K562 (cell line): ENCODE measurements at regions not wholly inside any gene's neighbourhood (a gene's known extent, or its start where the extent isn't known, plus 50 kb on each side); places are given as distances from the start of the nearest gene placed in this dataset.

Experiments used
- ARID1B ChIP-seq: fragments of 450-650 bp; IDR thresholded peaks from 2 replicates; pipeline ENCODE4 v1.6.1; 2016; ENCODE audit warnings: antibody characterized with exemption, mild to moderate bottlenecking, inconsistent platforms
- ATF1 ChIP-seq, 2 experiments: fragments of 450-650 bp in 1 of 2; IDR thresholded peaks; 2 replicates each; pipeline ENCODE4 v1.6.1; 2016; ENCODE audit warnings: missing compliant biosample characterization in 1 of 2, missing genetic modification characterization in 1 of 2
- CBFA2T2 ChIP-seq: fragments of 450-650 bp; conservative IDR thresholded peaks from 2 replicates; pipeline ENCODE4 v1.6.1; 2017; ENCODE audit warnings: mild to moderate bottlenecking
- CEBPG ChIP-seq, 3 experiments: fragments of 200-800 bp in 1 of 3; sonication (Bioruptor generic) in 1 of 3; sonication (generic) in 1 of 3; formaldehyde crosslinking in 1 of 3; IDR thresholded peaks in 2 of 3; conservative IDR thresholded peaks in 1 of 3; 2 replicates each; pipeline versions ENCODE4 v1.6.1 to v1.8.0; 2016 to 2022; ENCODE audit warnings: missing compliant biosample characterization in 2 of 3, missing genetic modification characterization in 2 of 3, mild to moderate bottlenecking in 1 of 3, missing genetic modification reagents in 1 of 3
- CREM ChIP-seq: IDR thresholded peaks from 2 replicates; pipeline ENCODE4 v1.6.1; 2014; ENCODE audit warnings: antibody characterized with exemption, low read depth
- DMBX1 ChIP-seq: fragments of 250-450 bp; sonication (Bioruptor Pico); IDR thresholded peaks from 2 replicates; pipeline ENCODE4 v1.8.0; 2022; ENCODE audit warnings: inconsistent platforms, mild to moderate bottlenecking, moderate library complexity, borderline replicate concordance
- JUND ChIP-seq, 2 experiments: IDR thresholded peaks; 2 replicates in 1 of 2; 3 replicates in 1 of 2; pipeline ENCODE4 v1.6.1; 2011; ENCODE audit warnings: borderline replicate concordance in 2 of 2, low read depth in 2 of 2, low read length in 2 of 2, improper control_type of control experiment in 1 of 2, missing biosample characterization in 1 of 2, missing genetic modification characterization in 1 of 2, missing genetic modification reagents in 1 of 2
- KLF10 ChIP-seq: fragments of 250-450 bp; sonication (Bioruptor Pico); IDR thresholded peaks from 2 replicates; pipeline ENCODE4 v1.6.1; 2021; ENCODE audit warnings: matching md5 sums
- KLF6 ChIP-seq: fragments of 250-450 bp; sonication (Bioruptor Pico); IDR thresholded peaks from 2 replicates; pipeline ENCODE4 v1.4.0; 2020; ENCODE audit warnings: mild to moderate bottlenecking, moderate library complexity, borderline replicate concordance
- MTA2 ChIP-seq: fragments of 450-650 bp; IDR thresholded peaks from 2 replicates; pipeline ENCODE4 v1.6.1; 2016; ENCODE audit warnings: low read depth
- NCOR1 ChIP-seq: fragments of 450-650 bp; IDR thresholded peaks from 2 replicates; pipeline ENCODE4 v1.6.1; 2016; ENCODE audit warnings: mild to moderate bottlenecking, moderate library complexity
- NFIC ChIP-seq: fragments of 450-650 bp; IDR thresholded peaks from 2 replicates; pipeline ENCODE4 v1.6.1; 2017; ENCODE audit warnings: mild to moderate bottlenecking, inconsistent platforms
- RAD51 ChIP-seq: fragments of 450-650 bp; IDR thresholded peaks from 2 replicates; pipeline ENCODE4 v1.7.1; 2016; ENCODE audit warnings: low read depth, mild to moderate bottlenecking, borderline replicate concordance
- RBM15 ChIP-seq: fragments of 200-400 bp; formaldehyde crosslinking; IDR thresholded peaks from 2 replicates; pipeline ENCODE4 v1.6.1; 2018; ENCODE audit warnings: mild to moderate bottlenecking, low read length, moderate library complexity; ENCODE audit not compliant: insufficient read depth
- SRSF1 ChIP-seq: fragments of 200-400 bp; formaldehyde crosslinking; IDR thresholded peaks from 2 replicates; pipeline ENCODE4 v1.6.1; 2017; ENCODE audit warnings: mild to moderate bottlenecking, low read depth, low read length, moderate library complexity
- STAT5A ChIP-seq: IDR thresholded peaks from 2 replicates; pipeline ENCODE4 v1.6.1; 2012; ENCODE audit warnings: low read length, inconsistent platforms, borderline replicate concordance
- TFAP4 ChIP-seq: sonication (generic); formaldehyde crosslinking; IDR thresholded peaks from 2 replicates; pipeline ENCODE4 v1.8.0; 2022; ENCODE audit warnings: missing genetic modification reagents, mild to moderate bottlenecking, moderate library complexity, borderline replicate concordance
- TFE3 ChIP-seq: fragments of 450-650 bp; formaldehyde crosslinking; IDR thresholded peaks from 2 replicates; pipeline ENCODE4 v1.4.0; 2020; ENCODE audit warnings: mild to moderate bottlenecking, mixed read lengths
- ZNF121 ChIP-seq: sonication (generic); formaldehyde crosslinking; conservative IDR thresholded peaks from 2 replicates; pipeline ENCODE4 v1.8.0; 2022; ENCODE audit warnings: missing genetic modification reagents
- ZNF239 ChIP-seq: fragments of 250-450 bp; sonication (Bioruptor Pico); IDR thresholded peaks from 2 replicates; pipeline ENCODE4 v1.4.0; 2020; ENCODE audit warnings: mild to moderate bottlenecking
- TF ChIP-seq, protein P1 (sequence below): sonication (generic); formaldehyde crosslinking; IDR thresholded peaks from 2 replicates; pipeline ENCODE4 v1.9.0; 2022; ENCODE audit warnings: mild to moderate bottlenecking, missing genetic modification reagents
- TF ChIP-seq, protein P2 (sequence below): sonication (generic); formaldehyde crosslinking; IDR thresholded peaks from 2 replicates; pipeline ENCODE4 v1.5.0; 2020; ENCODE audit warnings: missing genetic modification reagents
- TF ChIP-seq, protein P3 (sequence below): fragments of 250-450 bp; sonication (Bioruptor Pico); IDR thresholded peaks from 2 replicates; pipeline ENCODE4 v1.8.0; 2022; ENCODE audit warnings: moderate library complexity, mild to moderate bottlenecking, inconsistent platforms

- TF ChIP-seq, protein P1, sequence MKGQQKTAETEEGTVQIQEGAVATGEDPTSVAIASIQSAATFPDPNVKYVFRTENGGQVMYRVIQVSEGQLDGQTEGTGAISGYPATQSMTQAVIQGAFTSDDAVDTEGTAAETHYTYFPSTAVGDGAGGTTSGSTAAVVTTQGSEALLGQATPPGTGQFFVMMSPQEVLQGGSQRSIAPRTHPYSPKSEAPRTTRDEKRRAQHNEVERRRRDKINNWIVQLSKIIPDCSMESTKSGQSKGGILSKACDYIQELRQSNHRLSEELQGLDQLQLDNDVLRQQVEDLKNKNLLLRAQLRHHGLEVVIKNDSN = peak; percentile 61
- peak; percentile 55 for TF ChIP-seq JUND (IDR thresholded peaks at IDR 0.05; ENCODE audit: borderline replicate concordance, low read depth, low read length)
- no peak; the same call in 1 of the 3 replicates for TF ChIP-seq JUND (tag; IDR thresholded peaks at IDR 0.05; ENCODE audit: borderline replicate concordance, low read depth, low read length)
- peak; percentile 34 for TF ChIP-seq CBFA2T2
- no peak for TF ChIP-seq RBM15
- no peak for TF ChIP-seq MTA2
- no peak for TF ChIP-seq DMBX1 (CRISPR knock-in tag)
- no peak for TF ChIP-seq NCOR1
- no peak for TF ChIP-seq CEBPG (CRISPR knock-in tag; IDR thresholded peaks at IDR 0.05)
- TF ChIP-seq CEBPG (tag; conservative IDR thresholded peaks at IDR 0.05 in 1 of 2, IDR thresholded peaks at IDR 0.05 in 1 of 2) = peak in 1 of 2 experiments; percentile 49; a peak in 2 of 4 replicates
- peak; percentile 66 for TF ChIP-seq ARID1B
- TF ChIP-seq, protein P2, sequence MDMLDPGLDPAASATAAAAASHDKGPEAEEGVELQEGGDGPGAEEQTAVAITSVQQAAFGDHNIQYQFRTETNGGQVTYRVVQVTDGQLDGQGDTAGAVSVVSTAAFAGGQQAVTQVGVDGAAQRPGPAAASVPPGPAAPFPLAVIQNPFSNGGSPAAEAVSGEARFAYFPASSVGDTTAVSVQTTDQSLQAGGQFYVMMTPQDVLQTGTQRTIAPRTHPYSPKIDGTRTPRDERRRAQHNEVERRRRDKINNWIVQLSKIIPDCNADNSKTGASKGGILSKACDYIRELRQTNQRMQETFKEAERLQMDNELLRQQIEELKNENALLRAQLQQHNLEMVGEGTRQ (CRISPR knock-in tag) = peak; percentile 73
- peak; percentile 31; the same call in 1 of the 2 replicates for TF ChIP-seq TFAP4 (CRISPR knock-in tag)
- no peak for TF ChIP-seq KLF6 (CRISPR knock-in tag)
- no peak for TF ChIP-seq SRSF1
- no peak for TF ChIP-seq ZNF121 (CRISPR knock-in tag)
- TF ChIP-seq, protein P3, sequence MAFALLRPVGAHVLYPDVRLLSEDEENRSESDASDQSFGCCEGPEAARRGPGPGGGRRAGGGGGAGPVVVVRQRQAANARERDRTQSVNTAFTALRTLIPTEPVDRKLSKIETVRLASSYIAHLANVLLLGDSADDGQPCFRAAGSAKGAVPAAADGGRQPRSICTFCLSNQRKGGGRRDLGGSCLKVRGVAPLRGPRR (CRISPR knock-in tag) = no peak
- TF ChIP-seq ZNF239 (CRISPR knock-in tag) = peak; percentile 86
- TF ChIP-seq CREM = 0 out of 2 replicates have a peak, but pooled peaks have one; percentile 14
- no peak for TF ChIP-seq KLF10 (CRISPR knock-in tag)
- peak; percentile 80 for TF ChIP-seq NFIC
- TF ChIP-seq TFE3 (CRISPR knock-in tag) = peak; percentile 92
- peak; percentile 84 for TF ChIP-seq RAD51
- TF ChIP-seq STAT5A = no peak
- no peak for TF ChIP-seq ATF1 (CRISPR knock-in tag; IDR thresholded peaks at IDR 0.05)
- peak; percentile 37; the same call in 1 of the 2 replicates for TF ChIP-seq ATF1 (tag; IDR thresholded peaks at IDR 0.05)
Measured at GRCh38 chr15:79378394-79379109, 53.6 kb upstream of the MINAR1 start (continued).
